ENCODE measurements at regions not wholly inside any gene's neighbourhood (a gene's known extent, or its start where the extent isn't known, plus 50 kb on each side); places are given as distances from the start of the nearest gene placed in this dataset.

DNA sequence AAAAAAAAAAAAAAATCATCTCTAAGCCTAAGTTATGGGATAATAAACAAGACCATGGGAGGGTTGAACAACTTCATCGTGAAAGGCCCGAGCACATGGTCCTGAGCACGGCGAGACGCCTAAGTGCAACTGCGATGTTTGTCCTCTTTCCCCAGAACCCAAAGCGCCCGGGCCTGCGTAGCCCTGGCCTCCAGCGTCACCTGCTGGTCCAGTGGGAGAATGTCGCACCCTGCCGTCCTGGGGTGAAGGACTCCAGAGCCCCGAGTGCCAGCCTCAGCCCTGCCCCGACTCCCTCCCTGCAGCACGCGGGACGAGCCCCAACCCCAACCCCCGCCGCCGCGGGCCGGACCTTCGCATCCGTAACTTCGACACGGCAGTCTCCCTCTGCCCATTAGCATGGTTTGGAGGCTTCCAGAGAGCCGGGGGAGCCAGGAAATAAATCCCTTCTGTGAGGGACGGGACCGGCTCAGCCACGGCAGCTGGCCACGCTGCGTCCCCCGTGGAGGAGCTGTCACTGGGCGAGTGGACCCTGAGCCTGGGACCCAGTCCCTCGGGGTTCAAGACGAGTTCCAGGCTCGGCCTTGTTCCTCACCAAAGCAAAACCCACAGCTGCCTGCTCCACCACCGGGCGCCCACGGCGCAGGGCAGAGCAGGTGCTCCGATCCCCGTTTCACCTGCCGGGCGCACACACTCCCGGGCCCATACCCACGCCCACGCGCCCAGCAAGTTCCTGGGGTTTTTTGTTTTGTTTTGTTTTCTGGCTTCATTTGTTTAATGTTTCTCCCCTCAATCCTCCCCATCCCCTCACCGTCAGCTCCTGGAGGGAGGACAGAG lies 132.5 kb upstream of the HAND1 start:
- H3K4me1 Mint-ChIP-seq (ENCODE audit: low read depth) = peaks cover 12% of the 10 kb centered on the region
- TF ChIP-seq, protein P1, sequence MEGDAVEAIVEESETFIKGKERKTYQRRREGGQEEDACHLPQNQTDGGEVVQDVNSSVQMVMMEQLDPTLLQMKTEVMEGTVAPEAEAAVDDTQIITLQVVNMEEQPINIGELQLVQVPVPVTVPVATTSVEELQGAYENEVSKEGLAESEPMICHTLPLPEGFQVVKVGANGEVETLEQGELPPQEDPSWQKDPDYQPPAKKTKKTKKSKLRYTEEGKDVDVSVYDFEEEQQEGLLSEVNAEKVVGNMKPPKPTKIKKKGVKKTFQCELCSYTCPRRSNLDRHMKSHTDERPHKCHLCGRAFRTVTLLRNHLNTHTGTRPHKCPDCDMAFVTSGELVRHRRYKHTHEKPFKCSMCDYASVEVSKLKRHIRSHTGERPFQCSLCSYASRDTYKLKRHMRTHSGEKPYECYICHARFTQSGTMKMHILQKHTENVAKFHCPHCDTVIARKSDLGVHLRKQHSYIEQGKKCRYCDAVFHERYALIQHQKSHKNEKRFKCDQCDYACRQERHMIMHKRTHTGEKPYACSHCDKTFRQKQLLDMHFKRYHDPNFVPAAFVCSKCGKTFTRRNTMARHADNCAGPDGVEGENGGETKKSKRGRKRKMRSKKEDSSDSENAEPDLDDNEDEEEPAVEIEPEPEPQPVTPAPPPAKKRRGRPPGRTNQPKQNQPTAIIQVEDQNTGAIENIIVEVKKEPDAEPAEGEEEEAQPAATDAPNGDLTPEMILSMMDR (IDR thresholded peaks at IDR 0.05; ENCODE audit: unreplicated experiment) = peak; percentile 93
- no peak overlapping the region for H3K4me3 Mint-ChIP-seq (ENCODE audit: low read depth)
- H3K36me3 Mint-ChIP-seq (ENCODE audit: insufficient read depth) = no peaks in the 10 kb centered on the region
- H3K9me3 Mint-ChIP-seq (ENCODE audit: low read depth) = no peaks in the 10 kb centered on the region
- DNase-seq (ENCODE audit: low spot score, unreplicated experiment) = peak; percentile 79
- H3K27ac Mint-ChIP-seq = no peak overlapping the region
- peaks cover 71% of the 10 kb centered on the region for H3K27me3 Mint-ChIP-seq

- H3K4me3 Mint-ChIP-seq (ENCODE audit: low read depth) = no peak overlapping the region
- H3K27me3 Mint-ChIP-seq = peaks cover 76% of the 10 kb centered on the region
- H3K4me1 Mint-ChIP-seq (ENCODE audit: low read depth) = peaks cover 12% of the 10 kb centered on the region
- TF ChIP-seq, protein P1 (IDR thresholded peaks at IDR 0.05; ENCODE audit: unreplicated experiment) = no peak
- H3K36me3 Mint-ChIP-seq (ENCODE audit: insufficient read depth) = no peaks in the 10 kb centered on the region
- DNase-seq (ENCODE audit: low spot score, unreplicated experiment) = no peak
- no peaks in the 10 kb centered on the region for H3K9me3 Mint-ChIP-seq (ENCODE audit: low read depth)
- no peak overlapping the region for H3K27ac Mint-ChIP-seq
Measured at GRCh38 chr5:154609251-154609650, 131.2 kb upstream of the HAND1 start.

DNA sequence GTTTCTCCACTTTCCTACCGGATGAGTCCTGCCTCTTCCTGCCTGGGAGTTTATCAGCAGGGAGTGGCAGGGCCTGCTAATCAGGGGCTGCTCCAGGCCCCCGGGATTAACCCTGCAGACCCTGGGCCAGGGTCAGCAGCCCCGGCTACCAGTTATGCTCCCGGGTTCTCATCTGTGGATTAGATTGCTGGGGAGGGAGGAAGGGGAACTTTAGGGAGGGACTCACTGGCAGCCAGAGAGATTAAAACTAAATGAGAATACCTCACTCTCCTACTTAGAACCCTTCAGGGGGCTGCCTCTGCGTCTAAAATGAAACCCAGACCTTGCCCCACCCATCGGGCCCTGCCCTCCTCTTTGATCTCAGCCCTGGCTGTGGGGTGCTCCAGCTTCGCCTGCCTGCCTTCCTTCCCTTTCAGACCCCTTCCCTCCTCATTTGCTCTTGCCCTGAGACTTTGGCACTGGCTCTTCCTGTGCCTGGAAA lies 130.5 kb upstream of the HAND1 start:
- peaks cover 78% of the 10 kb centered on the region for H3K27me3 Mint-ChIP-seq
- DNase-seq (ENCODE audit: low spot score, unreplicated experiment) = no peak
- no peak overlapping the region for H3K4me3 Mint-ChIP-seq (ENCODE audit: low read depth)
- no peak overlapping the region for H3K27ac Mint-ChIP-seq
- peaks cover 13% of the 10 kb centered on the region for H3K4me1 Mint-ChIP-seq (ENCODE audit: low read depth)
- TF ChIP-seq, protein P1 (IDR thresholded peaks at IDR 0.05; ENCODE audit: unreplicated experiment) = no peak
- H3K36me3 Mint-ChIP-seq (ENCODE audit: insufficient read depth) = no peaks in the 10 kb centered on the region
- H3K9me3 Mint-ChIP-seq (ENCODE audit: low read depth) = no peaks in the 10 kb centered on the region

DNA sequence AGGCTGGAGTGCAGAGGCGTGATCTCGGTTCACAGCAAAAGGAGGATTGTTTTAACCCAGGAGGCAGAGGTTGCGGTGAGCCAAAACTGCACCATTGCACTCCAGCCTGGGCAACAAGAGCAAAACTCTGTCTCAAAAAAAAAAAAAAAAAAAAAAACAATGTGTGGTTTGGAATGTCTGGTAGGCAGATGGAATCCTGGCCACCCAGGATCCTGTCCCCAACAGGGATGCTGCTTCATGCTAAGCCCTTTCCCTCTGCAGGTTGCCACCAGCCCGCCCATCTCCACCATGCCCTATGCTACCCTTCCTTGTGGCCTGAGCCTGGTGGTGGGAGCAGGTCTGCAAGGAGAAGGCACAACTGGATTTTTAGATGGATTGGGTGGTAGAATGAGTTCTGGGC lies 129.7 kb upstream of the HAND1 start:
- peaks cover 76% of the 10 kb centered on the region for H3K27me3 Mint-ChIP-seq

GRCh38 chr5:154606246-154606645 lies 128.2 kb upstream of the HAND1 start:
- Mint-ChIP-seq H3K36me3 (ENCODE audit: insufficient read depth) (no peaks in the 10 kb centered on the region), H3K27me3 (peaks cover 72% of the 10 kb centered on the region), H3K27ac (no peak overlapping the region), H3K4me1 (ENCODE audit: low read depth) (peaks cover 10% of the 10 kb centered on the region), H3K4me3 (ENCODE audit: low read depth) (no peak overlapping the region), H3K9me3 (ENCODE audit: low read depth) (no peaks in the 10 kb centered on the region)
- TF ChIP-seq, protein P1 (IDR thresholded peaks at IDR 0.05; ENCODE audit: unreplicated experiment) = no peak
- DNase-seq (ENCODE audit: low spot score, unreplicated experiment) = no peak

More for the DNA sequence above, 129.7 kb upstream of the HAND1 start:
- Mint-ChIP-seq H3K4me3 (ENCODE audit: low read depth) (no peak overlapping the region), H3K36me3 (ENCODE audit: insufficient read depth) (no peaks in the 10 kb centered on the region), H3K27ac (no peak overlapping the region), H3K4me1 (ENCODE audit: low read depth) (peaks cover 13% of the 10 kb centered on the region), H3K9me3 (ENCODE audit: low read depth) (no peaks in the 10 kb centered on the region)
- DNase-seq (ENCODE audit: low spot score, unreplicated experiment) = no peak
- TF ChIP-seq, protein P1 (IDR thresholded peaks at IDR 0.05; ENCODE audit: unreplicated experiment) = no peak

Data from progenitor cell of endocrine pancreas (in vitro differentiated cells).